Endothelial cell of umbilical vein (primary cell): ENCODE measurements at regions not wholly inside any gene's neighbourhood (a gene's known extent, or its start where the extent isn't known, plus 50 kb on each side); places are given as distances from the start of the nearest gene placed in this dataset.

Experiments
- BruUV-seq: library from RNA; stranded (reverse); fragments of 400-500 nt; replicated peaks from 2 replicates; lab custom pipeline; 2021; lab: Mats Ljungman, UMichigan
- CTCF ChIA-PET: fragments of 300-600, 350-600 bp; sonication (Branson Sonifier 250); formaldehyde crosslinking; loops from one replicate; lab custom pipeline; 2021; ENCODE audit warnings: antibody characterized with exemption, inconsistent platforms; lab: Charles Lee
- POLR2A ChIA-PET: fragments of 300-600, 350-600 bp; sonication (Branson Sonifier 250); formaldehyde crosslinking; loops from one replicate; lab custom pipeline; 2021; ENCODE audit warnings: antibody characterized with exemption, inconsistent platforms; lab: Charles Lee
- DNase-seq: peaks from one replicate; pipeline ENCODE4 v3.0.0-alpha.2; 2011; ENCODE audit warnings: low read depth, low spot score
- FAIRE-seq: peaks from 2 replicates; lab custom pipeline; 2011; peaks lifted over from hg19 to GRCh38; lab: Jason Lieb, UNC
- H2AFZ ChIP-seq: 2 replicates; pipeline ENCODE4 v1.6.0; 2012; ENCODE audit warnings: low read depth, low read length, control low read depth, inconsistent platforms
- H3K27ac ChIP-seq: 2 replicates; pipeline ENCODE4 v1.5.1; 2011; ENCODE audit warnings: low read depth, mild to moderate bottlenecking, control low read depth, low read length, moderate library complexity; ENCODE audit not compliant: insufficient read depth
- H3K27me3 ChIP-seq, 2 experiments: 2 replicates each; pipeline versions ENCODE4 v1.6.0 to v1.6.1; 2011; ENCODE audit warnings: low read length in 2 of 2, mixed read lengths in 1 of 2; ENCODE audit not compliant: control insufficient read depth in 2 of 2, insufficient read depth in 2 of 2
- H3K36me3 ChIP-seq, 2 experiments: 2 replicates in 1 of 2; 3 replicates in 1 of 2; pipeline ENCODE4 v1.5.1; 2011; ENCODE audit warnings: low read length in 2 of 2, mild to moderate bottlenecking in 1 of 2, moderate library complexity in 1 of 2; ENCODE audit not compliant: control insufficient read depth in 2 of 2, insufficient read depth in 2 of 2; ENCODE audit errors: extremely low read depth in 1 of 2
- H3K4me1 ChIP-seq: 3 replicates; pipeline ENCODE4 v1.5.1; 2011; ENCODE audit warnings: mild to moderate bottlenecking, low read length; ENCODE audit not compliant: control insufficient read depth, insufficient read depth; ENCODE audit errors: extremely low read depth
- H3K4me2 ChIP-seq: 2 replicates; pipeline ENCODE4 v1.6.1; 2011; ENCODE audit warnings: low read length, control low read depth, mixed read lengths; ENCODE audit not compliant: insufficient read depth
- H3K4me3 ChIP-seq, 3 experiments: fragments of 200-600 bp in 1 of 3; sonication (generic), shearing (Covaris generic) in 1 of 3; replicated peaks in 1 of 3; 2 replicates each; pipeline ENCODE4 v1.5.1; 2011 to 2016; ENCODE audit warnings: control low read depth in 3 of 3, low read length in 3 of 3, mild to moderate bottlenecking in 2 of 3, inconsistent platforms in 1 of 3, low read depth in 1 of 3, moderate library complexity in 1 of 3; ENCODE audit not compliant: insufficient read depth in 1 of 3
- H3K79me2 ChIP-seq: 2 replicates; pipeline ENCODE4 v1.6.0; 2012; ENCODE audit warnings: low read length, inconsistent platforms; ENCODE audit not compliant: control insufficient read depth, insufficient read depth
- H3K9ac ChIP-seq: replicated peaks from 2 replicates; pipeline ENCODE3; 2011; ENCODE audit warnings: low read length, control low read depth; ENCODE audit not compliant: insufficient read depth; ENCODE audit errors: extremely low read depth
- H3K9me1 ChIP-seq: replicated peaks from 3 replicates; pipeline ENCODE4 v1.6.0; 2011; ENCODE audit warnings: mild to moderate bottlenecking, low read length; ENCODE audit not compliant: control insufficient read depth, insufficient read depth; ENCODE audit errors: extremely low read depth
- H3K9me3 ChIP-seq: replicated peaks from 2 replicates; pipeline ENCODE4 v1.5.1; 2012; ENCODE audit warnings: low read length, inconsistent platforms; ENCODE audit not compliant: control insufficient read depth, insufficient read depth
- H4K20me1 ChIP-seq: replicated peaks from 2 replicates; pipeline ENCODE3; 2011; ENCODE audit warnings: mild to moderate bottlenecking, low read length; ENCODE audit not compliant: control insufficient read depth, insufficient read depth; ENCODE audit errors: extremely low read depth
- CTCF ChIP-seq, 2 donors: IDR thresholded peaks; 1 replicate in 1 of 2; 2 replicates in 1 of 2; pipeline ENCODE4 v1.5.1; 2011; ENCODE audit warnings: low read length in 2 of 2, mild to moderate bottlenecking in 2 of 2, moderate library complexity in 2 of 2, control low read depth in 1 of 2, inconsistent platforms in 1 of 2, low read depth in 1 of 2; ENCODE audit not compliant: insufficient read depth in 1 of 2; ENCODE audit errors: extremely low read depth in 1 of 2
- EZH2 ChIP-seq: IDR thresholded peaks from 2 replicates; pipeline ENCODE4 v1.6.1; 2012; ENCODE audit warnings: borderline replicate concordance, low read depth, mild to moderate bottlenecking, moderate library complexity, low read length, inconsistent platforms; ENCODE audit not compliant: severe bottlenecking
- FOS ChIP-seq: IDR thresholded peaks from 2 replicates; pipeline ENCODE4 v1.6.1; 2011; ENCODE audit warnings: mild to moderate bottlenecking, low read length, moderate library complexity, borderline replicate concordance; ENCODE audit not compliant: insufficient read depth
- GATA2 ChIP-seq: IDR thresholded peaks from 2 replicates; pipeline ENCODE4 v1.7.0; 2011; ENCODE audit warnings: low read depth, mild to moderate bottlenecking, moderate library complexity, mixed read lengths, low read length; ENCODE audit not compliant: insufficient read length, insufficient read depth
- JUN ChIP-seq: IDR thresholded peaks from 2 replicates; pipeline ENCODE4 v1.6.1; 2011; ENCODE audit warnings: borderline replicate concordance, low read depth; ENCODE audit not compliant: insufficient read length, insufficient read depth
- MAX ChIP-seq: IDR thresholded peaks from 2 replicates; pipeline ENCODE4 v1.6.1; 2011; ENCODE audit not compliant: insufficient read depth, insufficient read length
- MYC ChIP-seq: IDR thresholded peaks from one replicate; pipeline ENCODE4 v1.6.1; 2011; ENCODE audit warnings: mild to moderate bottlenecking, low read depth, low read length
- POLR2A ChIP-seq: IDR thresholded peaks from 2 replicates; pipeline ENCODE4 v1.6.1; 2012; ENCODE audit warnings: low read depth, mild to moderate bottlenecking, control low read depth, low read length
- POLR2AphosphoS5 ChIP-seq: IDR thresholded peaks from 2 replicates; pipeline ENCODE4 v1.6.1; 2012; ENCODE audit warnings: low read depth, mild to moderate bottlenecking, control low read depth, low read length, moderate library complexity; ENCODE audit not compliant: insufficient read depth
- dilution Hi-C: fragments of 300-500 bp; cut with MboI; formaldehyde crosslinking; loops from one replicate; pipeline ENCODE4 v1.15.0; 2019; ENCODE audit warnings: low sequenced_read_pairs; ENCODE audit not compliant: extremely low pct_ligation_motif_present
- intact Hi-C: fragments of 100-400 bp; cut with micrococcal nuclease; formaldehyde crosslinking; loops from one replicate; pipeline ENCODE4 v1.10.0; 2022

GRCh38 chr4:153045111-153045982 lies 109.2 kb downstream of the FHDC1 start:
- CTCF ChIA-PET: interaction anchor here (1.2 kb wide), 1 partner anchor 34 kb away, joined by 3 read pairs; no protein-coding TSS in a partner anchor
- POLR2A ChIA-PET: no interaction called here

More at GRCh38 chr4:153045111-153045982, 109.2 kb downstream of the FHDC1 start:
- no peak for DNase-seq
- FAIRE-seq: no peak
- Histone ChIP-seq H3K9ac (no peak overlapping the region), H3K9me3 (no peaks in the 10 kb centered on the region), H2AFZ (no peak overlapping the region), H3K9me1 (no peaks in the 10 kb centered on the region), H3K4me3 (no peak overlapping the region), H4K20me1 (no peaks in the 10 kb centered on the region), H3K4me1 (no peaks in the 10 kb centered on the region), H3K27me3 (peaks cover 2% of the 10 kb centered on the region in 2 experiments), H3K4me2 (no peak overlapping the region), H3K36me3 (no peaks in the 10 kb centered on the region), H3K79me2 (no peaks in the 10 kb centered on the region), H3K27ac (no peak overlapping the region)
- TF ChIP-seq MAX: no peak
- TF ChIP-seq FOS: no peak
- no peak for TF ChIP-seq POLR2A
- TF ChIP-seq JUN: no peak
- no peak for TF ChIP-seq CTCF (IDR thresholded peaks at IDR 0.05; ENCODE audit: extremely low read depth in 1 of 2, insufficient read depth in 1 of 2, low read depth in 1 of 2, low read length in 2 of 2)
- TF ChIP-seq EZH2: no peak
- TF ChIP-seq GATA2: no peak
- TF ChIP-seq POLR2AphosphoS5: no peak
- TF ChIP-seq MYC: no peak
- BruUV-seq: no TSS peak
- intact Hi-C loops: no loop called here
- dilution Hi-C loops: no loop called here
